Trophoblast cell (in vitro differentiated cells and primary cell): ENCODE measurements at regions not wholly inside any gene's neighbourhood (a gene's known extent, or its start where the extent isn't known, plus 50 kb on each side); places are given as distances from the start of the nearest gene placed in this dataset.

Experiments
- DNase-seq, 2 donors: peaks; one replicate each; pipeline ENCODE4 v3.0.0-alpha.2; 2016
- H2AFZ ChIP-seq: 2 replicates; pipeline ENCODE4 v1.6.1; 2013; ENCODE audit warnings: low read length, moderate library complexity, mild to moderate bottlenecking; ENCODE audit not compliant: insufficient read depth, poor library complexity
- H2AK5ac ChIP-seq: 2 replicates; pipeline ENCODE4 v1.6.1; 2013; ENCODE audit warnings: mild to moderate bottlenecking, low read length
- H2BK120ac ChIP-seq: 2 replicates; pipeline ENCODE4 v1.6.1; 2013; ENCODE audit warnings: low read length, mild to moderate bottlenecking, moderate library complexity; ENCODE audit not compliant: insufficient read depth, poor library complexity
- H2BK12ac ChIP-seq: 2 replicates; pipeline ENCODE4 v1.6.1; 2013; ENCODE audit warnings: mild to moderate bottlenecking, low read length, moderate library complexity
- H2BK5ac ChIP-seq: 2 replicates; pipeline ENCODE4 v1.6.1; 2013; ENCODE audit warnings: low read length, low read depth, moderate library complexity, mild to moderate bottlenecking; ENCODE audit not compliant: poor library complexity
- H3K14ac ChIP-seq: 2 replicates; pipeline ENCODE4 v1.6.1; 2013; ENCODE audit warnings: mild to moderate bottlenecking, low read length
- H3K18ac ChIP-seq: 2 replicates; pipeline ENCODE4 v1.6.1; 2013; ENCODE audit warnings: mild to moderate bottlenecking, low read length
- H3K23ac ChIP-seq: 2 replicates; pipeline ENCODE4 v1.6.1; 2013; ENCODE audit warnings: low read length
- H3K27ac ChIP-seq: 2 replicates; pipeline ENCODE4 v1.5.1; 2013; ENCODE audit warnings: low read depth, mild to moderate bottlenecking, inconsistent platforms, low read length, moderate library complexity
- H3K27me3 ChIP-seq: 2 replicates; pipeline ENCODE4 v1.6.1; 2013; ENCODE audit warnings: inconsistent platforms, mild to moderate bottlenecking, low read length, moderate library complexity; ENCODE audit not compliant: insufficient read depth
- H3K36me3 ChIP-seq, 2 experiments: 1 replicate in 1 of 2; 2 replicates in 1 of 2; pipeline ENCODE4 v1.6.1; 2013; ENCODE audit warnings: low read length in 2 of 2, mild to moderate bottlenecking in 2 of 2, moderate library complexity in 1 of 2; ENCODE audit not compliant: insufficient read depth in 2 of 2, control insufficient read depth in 1 of 2
- H3K4ac ChIP-seq: 2 replicates; pipeline ENCODE4 v1.6.1; 2013; ENCODE audit warnings: low read depth, mild to moderate bottlenecking, low read length, moderate library complexity
- H3K4me1 ChIP-seq, 2 experiments: 1 replicate in 1 of 2; 2 replicates in 1 of 2; pipeline ENCODE4 v1.6.1; 2013; ENCODE audit warnings: low read length in 2 of 2, mild to moderate bottlenecking in 2 of 2, moderate library complexity in 1 of 2; ENCODE audit not compliant: insufficient read depth in 2 of 2, control insufficient read depth in 1 of 2
- H3K4me2 ChIP-seq: 2 replicates; pipeline ENCODE4 v1.6.1; 2013; ENCODE audit warnings: inconsistent platforms, mild to moderate bottlenecking, low read length, moderate library complexity
- H3K4me3 ChIP-seq: 2 replicates; pipeline ENCODE4 v1.5.1; 2013; ENCODE audit warnings: mild to moderate bottlenecking, low read depth, low read length, inconsistent platforms
- H3K79me1 ChIP-seq: one replicate; pipeline ENCODE4 v1.6.1; 2013; ENCODE audit warnings: low read length
- H3K79me2 ChIP-seq: 2 replicates; pipeline ENCODE4 v1.6.1; 2013; ENCODE audit warnings: low read length, mild to moderate bottlenecking; ENCODE audit not compliant: control insufficient read depth, insufficient read depth, poor library complexity
- H3K9ac ChIP-seq: 2 replicates; pipeline ENCODE4 v1.6.1; 2013; ENCODE audit warnings: mild to moderate bottlenecking, low read length
- H3K9me3 ChIP-seq: 2 replicates; pipeline ENCODE4 v1.6.1; 2013; ENCODE audit warnings: low read depth, mild to moderate bottlenecking, control low read depth, inconsistent platforms, low read length; ENCODE audit not compliant: insufficient read depth
- H4K12ac ChIP-seq: 2 replicates; pipeline ENCODE4 v1.6.1; 2013; ENCODE audit warnings: low read depth, mild to moderate bottlenecking, low read length, moderate library complexity
- H4K8ac ChIP-seq: 2 replicates; pipeline ENCODE4 v1.6.1; 2013; ENCODE audit warnings: low read depth, mild to moderate bottlenecking, low read length, moderate library complexity
- H4K91ac ChIP-seq: one replicate; pipeline ENCODE4 v1.6.1; 2013; ENCODE audit warnings: low read depth, mild to moderate bottlenecking, low read length, moderate library complexity
- WGBS: extraction: QIAGEN DNeasy Blood & Tissue Kit; methylation state at CpG from one replicate; pipeline ENCODE4 v1.1.7; 2013; ENCODE audit warnings: missing lambda C conversion rate; ENCODE audit not compliant: insufficient read length, insufficient coverage; ENCODE audit errors: extremely low coverage; 5-methylcytosine and 5-hydroxymethylcytosine counted together

GRCh38 chr9:87800456-87800855 is 74.5 kb downstream of the CTSL start:
- Histone ChIP-seq H3K4me3 (no peak overlapping the region), H3K27ac (no peak overlapping the region), H4K91ac (no peak overlapping the region), H2BK12ac (peak overlapping the region; percentile 41), H3K23ac (no peak overlapping the region), H2BK5ac (no peak overlapping the region), H3K4ac (no peak overlapping the region), H2AFZ (no peak overlapping the region), H3K9me3 (no peaks in the 10 kb centered on the region), H3K4me1 (peaks cover 3 to 15% of the 10 kb centered on the region in 2 experiments), H3K18ac (no peak overlapping the region), H3K27me3 (no peaks in the 10 kb centered on the region), H3K14ac (peak overlapping the region; percentile 15), H2AK5ac (no peak overlapping the region), H3K79me1 (peaks cover 2% of the 10 kb centered on the region), H4K8ac (no peak overlapping the region), H3K4me2 (no peak overlapping the region), H2BK120ac (no peak overlapping the region), H3K36me3 (no peaks in the 10 kb centered on the region), H4K12ac (no peak overlapping the region), H3K9ac (no peak overlapping the region), H3K79me2 (no peaks in the 10 kb centered on the region)
- DNase-seq: no peak
- WGBS: no CpG with 5 or more reads among the region's 7 CpGs

GRCh38 chr9:87801013-87801412 is 75.1 kb downstream of the CTSL start:
- Histone ChIP-seq H3K4ac (no peak overlapping the region), H4K91ac (no peak overlapping the region), H3K4me1 (peaks cover 0 to 12% of the 10 kb centered on the region in 2 experiments), H2AK5ac (no peak overlapping the region), H2BK12ac (no peak overlapping the region), H3K27me3 (no peaks in the 10 kb centered on the region), H3K27ac (no peak overlapping the region), H3K36me3 (no peaks in the 10 kb centered on the region), H4K12ac (no peak overlapping the region), H2AFZ (no peak overlapping the region), H3K79me2 (no peaks in the 10 kb centered on the region), H3K9me3 (no peaks in the 10 kb centered on the region), H3K79me1 (peaks cover 2% of the 10 kb centered on the region), H3K18ac (no peak overlapping the region), H3K4me3 (no peak overlapping the region), H3K14ac (no peak overlapping the region), H2BK5ac (no peak overlapping the region), H2BK120ac (no peak overlapping the region), H3K23ac (no peak overlapping the region), H3K4me2 (no peak overlapping the region), H3K9ac (no peak overlapping the region), H4K8ac (no peak overlapping the region)
- DNase-seq: no peak
- WGBS: no CpG with 5 or more reads among the region's 4 CpGs

- Histone ChIP-seq H3K4me2 (no peak overlapping the region), H2AK5ac (no peak overlapping the region), H3K4me3 (no peak overlapping the region), H4K8ac (no peak overlapping the region), H3K23ac (no peak overlapping the region), H3K4ac (no peak overlapping the region), H2AFZ (no peak overlapping the region), H3K18ac (no peak overlapping the region), H3K27me3 (no peaks in the 10 kb centered on the region), H3K79me2 (no peaks in the 10 kb centered on the region), H3K9me3 (no peaks in the 10 kb centered on the region), H2BK120ac (no peak overlapping the region), H3K9ac (no peak overlapping the region), H3K79me1 (peaks cover 3% of the 10 kb centered on the region), H4K91ac (no peak overlapping the region), H2BK12ac (no peak overlapping the region), H4K12ac (no peak overlapping the region), H3K4me1 (peaks cover 0 to 5% of the 10 kb centered on the region in 2 experiments), H3K27ac (no peak overlapping the region), H3K36me3 (no peaks in the 10 kb centered on the region), H3K14ac (no peak overlapping the region), H2BK5ac (no peak overlapping the region)
- WGBS: no CpG with 5 or more reads among the region's 15 CpGs
- no peak for DNase-seq
Measured at GRCh38 chr9:87803166-87803565, 77.2 kb downstream of the CTSL start.

GRCh38 chr9:87803623-87804345 is 77.9 kb downstream of the CTSL start:
- DNase-seq: no peak
- no peak overlapping the region for H2AFZ ChIP-seq
- no peak overlapping the region for H2BK5ac ChIP-seq
- no peak overlapping the region for H4K91ac ChIP-seq
- H3K9ac ChIP-seq: no peak overlapping the region
- H3K36me3 ChIP-seq: no peaks in the 10 kb centered on the region
- H2AK5ac ChIP-seq: no peak overlapping the region
- H3K9me3 ChIP-seq: no peaks in the 10 kb centered on the region
- no peak overlapping the region for H2BK12ac ChIP-seq
- no peak overlapping the region for H3K14ac ChIP-seq
- H3K4me3 ChIP-seq: no peak overlapping the region
- peaks cover 0 to 5% of the 10 kb centered on the region in 2 experiments for H3K4me1 ChIP-seq
- no peaks in the 10 kb centered on the region for H3K27me3 ChIP-seq
- H3K4me2 ChIP-seq: no peak overlapping the region
- H3K18ac ChIP-seq: no peak overlapping the region
- no peak overlapping the region for H3K4ac ChIP-seq
- H2BK120ac ChIP-seq: no peak overlapping the region
- no peaks in the 10 kb centered on the region for H3K79me2 ChIP-seq
- WGBS: no CpG with 5 or more reads among the region's 9 CpGs
- H4K12ac ChIP-seq: no peak overlapping the region
- H4K8ac ChIP-seq: no peak overlapping the region
- H3K23ac ChIP-seq: no peak overlapping the region
- H3K79me1 ChIP-seq: peaks cover 4% of the 10 kb centered on the region
- H3K27ac ChIP-seq: no peak overlapping the region
